Hindlimb muscle (tissue), 1 donor: ENCODE measurements at regions not wholly inside any gene's neighbourhood (a gene's known extent, or its start where the extent isn't known, plus 50 kb on each side); places are given as distances from the start of the nearest gene placed in this dataset.

ENCODE experiments used
- DNase-seq: peaks from one replicate; pipeline ENCODE4 v3.0.0-alpha.2; 2013

GRCh38 chr2:106981491-106981890, 95.5 kb upstream of the ST6GAL2 start:
- DNase-seq, result no peak

- DNase-seq, result no peak
These were observed 96.4 kb upstream of the ST6GAL2 start for GRCh38 chr2:106982350-106982749.

- no peak for DNase-seq
These were observed 97.3 kb upstream of the ST6GAL2 start for GRCh38 chr2:106983305-106983704.

GRCh38 chr2:106988361-106988760, 102.4 kb upstream of the ST6GAL2 start:
- DNase-seq, result no peak

DNA sequence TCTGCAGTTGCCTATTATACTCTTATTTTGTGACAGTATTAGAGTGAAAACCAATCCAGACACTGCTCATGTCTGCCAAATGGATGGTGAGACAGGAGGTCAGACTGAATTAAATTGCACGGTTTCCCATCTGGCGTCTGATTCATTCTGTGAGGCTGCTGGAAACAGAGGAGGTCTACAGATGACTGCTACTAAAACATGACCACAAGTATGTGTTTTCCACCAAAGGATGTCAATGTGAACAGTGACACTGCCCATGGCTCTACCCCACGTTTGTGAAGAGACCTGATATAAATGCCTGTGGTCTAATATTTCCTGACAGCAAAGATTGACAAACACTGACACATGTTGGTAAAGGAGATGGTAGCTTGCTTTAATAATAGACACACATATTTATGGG, 104.3 kb upstream of the ST6GAL2 start:
- DNase-seq, result no peak

- DNase-seq, result no peak
These were observed 105.9 kb upstream of the ST6GAL2 start for GRCh38 chr2:106991866-106992265.

DNA sequence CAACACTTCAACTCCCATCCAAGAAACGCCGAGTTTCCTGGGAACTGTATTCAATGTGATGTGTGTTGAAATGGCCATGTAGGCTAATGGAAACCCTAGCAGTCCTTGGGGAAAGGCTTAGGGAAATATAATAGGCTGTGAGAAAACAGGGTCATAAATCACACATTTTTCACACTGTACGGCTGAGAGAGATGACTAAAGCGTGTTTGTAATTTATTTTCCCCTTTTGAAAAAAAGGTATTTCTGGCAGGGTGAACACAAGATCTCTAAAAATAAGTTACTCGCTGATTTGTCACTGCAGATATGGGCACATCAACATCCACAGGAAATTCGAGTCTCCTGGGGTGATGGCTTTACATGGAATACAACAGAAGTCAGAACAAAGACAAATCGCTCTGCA, 109.6 kb upstream of the ST6GAL2 start:
- DNase-seq, result no peak

GRCh38 chr2:106996171-106996769, 110.3 kb upstream of the ST6GAL2 start:
- DNase-seq, result no peak

- no peak for DNase-seq
These were observed 111.2 kb upstream of the ST6GAL2 start for GRCh38 chr2:106997204-106997603.

DNA sequence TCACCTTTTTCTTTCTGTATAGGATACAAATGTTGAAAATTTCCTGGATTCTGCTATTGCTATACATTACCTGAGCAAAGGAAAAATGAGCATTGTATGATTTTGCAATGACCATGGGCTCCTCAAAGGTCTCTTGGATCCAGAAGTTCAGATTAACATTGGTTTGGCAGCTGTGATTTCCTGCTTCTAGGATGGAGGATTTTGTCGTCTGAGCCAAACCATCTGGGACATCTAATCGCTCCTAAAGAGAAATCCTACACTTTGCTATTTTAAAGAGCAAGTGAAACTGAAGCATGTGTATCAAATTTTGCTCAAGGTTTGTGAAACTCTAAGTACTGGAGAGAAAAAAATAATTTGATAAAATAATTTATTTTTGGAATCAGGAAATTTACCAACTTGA, 115.1 kb upstream of the ST6GAL2 start:
- DNase-seq, result no peak

DNA sequence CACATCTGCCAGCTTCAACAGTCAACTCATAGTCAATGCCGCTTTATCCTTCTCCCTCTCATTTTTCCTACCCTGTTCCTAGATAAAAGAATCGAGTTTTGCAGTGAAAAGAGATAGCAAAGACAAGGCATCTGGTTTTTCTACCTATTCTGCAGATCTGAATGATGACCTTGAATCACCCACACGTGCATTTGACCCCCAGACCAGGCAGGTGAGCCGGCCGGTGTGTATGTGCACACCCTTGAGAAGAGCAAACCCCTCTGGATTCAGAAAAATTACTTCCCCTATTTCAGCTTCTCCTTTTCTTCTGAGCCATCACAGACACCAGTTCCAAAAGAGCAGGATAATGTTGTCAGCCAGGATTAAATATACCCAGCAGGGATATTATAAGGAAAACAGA, 115.6 kb upstream of the ST6GAL2 start:
- no peak for DNase-seq

GRCh38 chr2:107001964-107002696, 116.2 kb upstream of the ST6GAL2 start:
- no peak for DNase-seq

DNA sequence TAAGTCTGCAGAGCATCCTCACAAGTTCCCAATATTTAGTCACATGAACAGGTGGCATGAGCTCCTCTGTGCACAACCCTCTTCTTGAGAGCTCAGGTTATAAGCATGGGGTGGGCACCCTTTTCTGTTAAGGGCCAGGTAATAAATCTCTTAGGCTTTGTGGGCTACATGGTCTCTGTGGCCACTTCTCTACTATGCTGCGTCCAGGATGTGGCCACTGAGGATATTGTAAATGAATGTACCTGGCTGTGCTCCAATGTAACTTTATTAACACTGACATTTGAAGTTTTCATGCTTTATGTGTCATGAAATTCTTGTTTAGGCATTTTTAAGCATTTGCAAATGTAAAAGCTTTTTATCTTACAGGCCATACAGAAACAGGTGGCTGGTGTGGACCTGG, 116.8 kb upstream of the ST6GAL2 start:
- no peak for DNase-seq

DNA sequence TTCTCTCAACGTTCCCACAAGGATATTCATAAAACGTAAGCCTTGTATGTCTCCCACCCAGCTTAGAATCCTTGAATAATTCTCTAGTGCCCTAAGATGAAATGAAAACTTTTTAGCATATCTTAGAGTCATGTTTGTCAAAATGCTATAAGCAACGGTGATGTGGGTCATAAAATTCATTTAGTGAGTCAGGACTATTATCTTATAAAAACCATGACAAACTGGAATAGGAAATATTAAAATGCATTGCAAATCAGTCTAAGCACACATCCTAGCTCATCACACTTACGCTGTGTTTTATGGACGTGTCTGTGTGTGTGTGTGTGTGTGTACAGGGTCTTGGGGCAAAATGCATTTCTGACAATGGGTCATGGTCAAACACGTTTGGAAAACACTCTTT, 119.9 kb upstream of the ST6GAL2 start:
- no peak for DNase-seq

DNA sequence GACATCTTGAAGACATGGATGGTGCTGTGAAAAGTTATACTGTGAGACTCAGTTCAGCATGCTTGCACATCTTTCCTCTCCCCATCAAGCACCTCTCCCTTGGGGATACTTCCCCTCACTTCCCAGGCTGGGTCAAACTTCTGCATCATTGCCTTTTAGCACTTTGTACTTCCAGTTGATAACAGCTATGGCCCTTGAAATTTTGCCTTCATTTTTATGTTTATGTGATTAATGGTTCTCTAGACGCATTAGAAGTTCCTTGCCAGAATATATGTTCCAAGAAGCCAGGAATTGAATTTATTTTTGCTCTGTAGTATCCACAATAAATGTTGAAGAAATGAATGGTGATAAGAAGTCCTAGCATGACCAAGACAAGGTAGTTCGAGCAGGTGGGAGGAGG, 120.9 kb upstream of the ST6GAL2 start:
- DNase-seq, result no peak

GRCh38 chr2:107007927-107008326, 122.0 kb upstream of the ST6GAL2 start:
- no peak for DNase-seq

- no peak for DNase-seq
These were observed 122.9 kb upstream of the ST6GAL2 start for GRCh38 chr2:107008843-107009242.

DNA sequence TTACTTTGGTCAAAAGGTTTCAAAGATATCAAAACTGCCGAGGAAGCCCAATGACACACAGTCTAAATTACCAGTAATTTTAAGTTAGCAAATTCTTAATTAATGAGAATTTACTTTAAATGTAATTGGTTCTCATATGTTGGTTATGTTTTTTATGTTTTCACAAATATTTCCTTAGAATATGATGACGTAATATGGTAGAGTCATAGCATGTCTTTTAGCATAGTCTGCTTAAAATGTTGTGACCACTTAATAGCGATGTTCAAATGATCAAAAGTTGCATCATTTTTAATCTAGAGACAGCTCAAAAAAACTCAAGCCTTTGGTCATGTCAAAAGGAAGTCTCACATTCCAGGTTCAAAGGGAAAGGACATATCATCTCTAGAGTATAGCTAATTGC, 123.3 kb upstream of the ST6GAL2 start:
- no peak for DNase-seq

DNA sequence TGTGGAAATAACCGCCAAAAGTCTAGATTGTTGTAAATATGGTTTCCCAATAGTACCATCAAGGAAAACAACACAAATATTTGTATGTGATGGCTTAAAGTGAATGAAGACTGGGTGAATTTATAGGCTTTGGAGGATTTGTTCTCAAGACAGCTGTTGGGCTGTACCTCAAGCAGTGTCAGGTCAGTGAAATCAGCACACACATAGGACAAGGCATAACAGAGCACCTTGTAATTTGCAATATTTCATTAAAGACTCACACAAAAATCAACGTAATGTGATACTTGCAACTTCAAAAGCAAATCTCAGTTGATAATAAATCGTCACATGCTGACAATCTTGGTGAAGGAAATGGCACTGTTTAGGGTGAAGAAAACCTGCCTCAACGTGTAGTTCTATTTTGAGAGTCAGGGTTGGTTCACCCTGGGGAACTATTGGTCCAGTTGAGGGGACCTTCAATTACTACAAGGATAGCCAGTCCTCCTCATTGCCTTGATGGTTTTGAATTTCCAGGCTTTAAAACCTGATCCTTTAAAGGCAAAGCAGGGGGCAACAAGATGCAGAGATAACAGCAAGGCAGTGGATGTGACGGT, 126.8 kb upstream of the ST6GAL2 start:
- DNase-seq, result no peak

DNA sequence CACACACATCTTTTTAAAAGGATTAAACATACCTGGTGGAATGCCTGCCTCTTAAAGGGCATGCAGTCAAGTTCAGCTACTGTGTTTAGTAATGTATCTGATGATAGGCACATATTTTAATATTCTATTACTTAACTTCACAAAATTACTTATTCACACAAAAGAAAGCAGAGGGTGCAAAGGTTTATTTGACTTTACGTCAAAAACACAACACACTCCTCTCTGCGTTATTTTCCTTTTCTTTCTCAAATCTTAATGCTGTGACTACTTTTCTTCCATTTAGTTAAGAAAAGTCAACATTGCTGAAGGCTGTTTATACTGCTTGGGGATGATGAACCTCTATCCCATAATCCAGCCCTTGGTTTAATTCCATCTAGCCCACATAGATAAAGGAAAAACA, 127.9 kb upstream of the ST6GAL2 start:
- no peak for DNase-seq

DNA sequence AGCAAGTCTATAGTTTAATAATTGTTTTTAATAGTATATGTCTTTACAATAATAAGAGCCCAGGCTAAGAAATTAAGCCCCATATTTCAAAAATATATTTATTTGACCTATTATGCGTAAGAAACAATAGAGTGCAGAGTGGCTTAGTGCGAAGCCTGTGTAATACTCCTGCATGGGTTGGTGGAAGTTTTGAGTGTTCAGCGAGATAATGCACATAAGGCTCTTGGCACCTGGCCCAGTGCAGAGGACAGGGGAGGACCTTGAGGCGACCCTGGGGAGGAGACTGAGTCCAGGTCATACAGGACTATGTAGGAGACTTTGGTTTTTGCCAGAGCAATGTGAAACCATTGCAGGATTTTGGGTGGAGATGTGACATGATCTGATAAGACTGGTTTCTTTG, 132.4 kb upstream of the ST6GAL2 start:
- DNase-seq, result no peak

- DNase-seq, result no peak
These were observed 134.4 kb upstream of the ST6GAL2 start for GRCh38 chr2:107020392-107020791.

GRCh38 chr2:107024269-107024668, 138.3 kb upstream of the ST6GAL2 start:
- no peak for DNase-seq

GRCh38 chr2:107025291-107025857, 139.4 kb upstream of the ST6GAL2 start:
- DNase-seq, result no peak
